GM12878 (cell line): ENCODE measurements at regions not wholly inside any gene's neighbourhood (a gene's known extent, or its start where the extent isn't known, plus 50 kb on each side); places are given as distances from the start of the nearest gene placed in this dataset.

ENCODE experiments used
- ATF3 ChIP-seq: IDR thresholded peaks from 2 replicates; pipeline ENCODE4 v1.6.1; 2011; ENCODE audit warnings: low read depth, mild to moderate bottlenecking, low read length, moderate library complexity, borderline replicate concordance; ENCODE audit errors: extremely low read depth
- EED ChIP-seq: sonication (generic); IDR thresholded peaks from 2 replicates; pipeline ENCODE4 v1.6.1; 2016; ENCODE audit warnings: antibody characterized with exemption, low read depth
- ELK1 ChIP-seq: IDR thresholded peaks from 2 replicates; pipeline ENCODE4 v1.6.1; 2012; ENCODE audit warnings: low read depth, low read length, improper control_type of control experiment
- HDAC2 ChIP-seq: fragments of 200-600 bp; sonication (generic); IDR thresholded peaks from 2 replicates; pipeline ENCODE4 v1.6.1; 2017
- IKZF1 ChIP-seq: fragments of 450-650 bp; conservative IDR thresholded peaks from 2 replicates; pipeline ENCODE4 v1.6.1; 2017; ENCODE audit warnings: antibody characterized with exemption, mild to moderate bottlenecking
- IKZF2 ChIP-seq, 2 experiments: fragments of 450-650 bp; IDR thresholded peaks; 2 replicates each; pipeline ENCODE4 v1.6.1; 2017; ENCODE audit warnings: mild to moderate bottlenecking in 2 of 2, moderate library complexity in 2 of 2
- JUNB ChIP-seq: IDR thresholded peaks from 2 replicates; pipeline ENCODE4 v1.6.1; 2016; ENCODE audit warnings: antibody characterized with exemption, mild to moderate bottlenecking
- NFYA ChIP-seq: IDR thresholded peaks from 2 replicates; pipeline ENCODE4 v1.6.1; 2011; ENCODE audit warnings: low read depth, mild to moderate bottlenecking, low read length, improper control_type of control experiment, borderline replicate concordance
- NR2C2 ChIP-seq: IDR thresholded peaks from 2 replicates; pipeline ENCODE4 v1.6.1; 2011; ENCODE audit warnings: borderline replicate concordance, low read depth; ENCODE audit not compliant: control insufficient read depth, insufficient read length
- PAX5 ChIP-seq: IDR thresholded peaks from 2 replicates; pipeline ENCODE4 v1.6.1; 2011; ENCODE audit warnings: low read depth, low read length, borderline replicate concordance
- SMAD1 ChIP-seq: fragments of 450-650 bp; IDR thresholded peaks from 2 replicates; pipeline ENCODE4 v1.6.1; 2018; ENCODE audit warnings: mild to moderate bottlenecking, low read depth; ENCODE audit not compliant: partially characterized antibody
- SPI1 ChIP-seq: IDR thresholded peaks from 2 replicates; pipeline ENCODE4 v1.6.1; 2011; ENCODE audit warnings: low read depth, mild to moderate bottlenecking, low read length, moderate library complexity, borderline replicate concordance; ENCODE audit not compliant: insufficient read depth
- SUPT20H ChIP-seq: IDR thresholded peaks from 2 replicates; pipeline ENCODE4 v1.6.1; 2011; ENCODE audit warnings: low read depth, mild to moderate bottlenecking, low read length, moderate library complexity, borderline replicate concordance; ENCODE audit not compliant: control insufficient read depth
- ZNF687 ChIP-seq: fragments of 450-650 bp; IDR thresholded peaks from 2 replicates; pipeline ENCODE4 v1.6.1; 2017; ENCODE audit warnings: mild to moderate bottlenecking, moderate library complexity
- TF ChIP-seq, protein P1 (sequence below): fragments of 450-650 bp; IDR thresholded peaks from 2 replicates; pipeline ENCODE4 v1.6.1; 2017; ENCODE audit warnings: antibody characterized with exemption, mild to moderate bottlenecking, moderate library complexity
- TF ChIP-seq, protein P2 (sequence below): IDR thresholded peaks from 2 replicates; pipeline ENCODE4 v1.6.1; 2011; ENCODE audit warnings: low read depth, low read length, improper control_type of control experiment, borderline replicate concordance

- TF ChIP-seq, protein P1, sequence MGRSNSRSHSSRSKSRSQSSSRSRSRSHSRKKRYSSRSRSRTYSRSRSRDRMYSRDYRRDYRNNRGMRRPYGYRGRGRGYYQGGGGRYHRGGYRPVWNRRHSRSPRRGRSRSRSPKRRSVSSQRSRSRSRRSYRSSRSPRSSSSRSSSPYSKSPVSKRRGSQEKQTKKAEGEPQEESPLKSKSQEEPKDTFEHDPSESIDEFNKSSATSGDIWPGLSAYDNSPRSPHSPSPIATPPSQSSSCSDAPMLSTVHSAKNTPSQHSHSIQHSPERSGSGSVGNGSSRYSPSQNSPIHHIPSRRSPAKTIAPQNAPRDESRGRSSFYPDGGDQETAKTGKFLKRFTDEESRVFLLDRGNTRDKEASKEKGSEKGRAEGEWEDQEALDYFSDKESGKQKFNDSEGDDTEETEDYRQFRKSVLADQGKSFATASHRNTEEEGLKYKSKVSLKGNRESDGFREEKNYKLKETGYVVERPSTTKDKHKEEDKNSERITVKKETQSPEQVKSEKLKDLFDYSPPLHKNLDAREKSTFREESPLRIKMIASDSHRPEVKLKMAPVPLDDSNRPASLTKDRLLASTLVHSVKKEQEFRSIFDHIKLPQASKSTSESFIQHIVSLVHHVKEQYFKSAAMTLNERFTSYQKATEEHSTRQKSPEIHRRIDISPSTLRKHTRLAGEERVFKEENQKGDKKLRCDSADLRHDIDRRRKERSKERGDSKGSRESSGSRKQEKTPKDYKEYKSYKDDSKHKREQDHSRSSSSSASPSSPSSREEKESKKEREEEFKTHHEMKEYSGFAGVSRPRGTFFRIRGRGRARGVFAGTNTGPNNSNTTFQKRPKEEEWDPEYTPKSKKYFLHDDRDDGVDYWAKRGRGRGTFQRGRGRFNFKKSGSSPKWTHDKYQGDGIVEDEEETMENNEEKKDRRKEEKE: no peak
- TF ChIP-seq ZNF687: no peak; the same call in 1 of the 2 replicates
- no peak for TF ChIP-seq HDAC2
- no peak for TF ChIP-seq IKZF2 (IDR thresholded peaks at IDR 0.05)
- TF ChIP-seq ELK1: no peak
- TF ChIP-seq PAX5: no peak
- TF ChIP-seq JUNB: no peak
- TF ChIP-seq SUPT20H: no peak
- no peak for TF ChIP-seq SPI1
- TF ChIP-seq, protein P2, sequence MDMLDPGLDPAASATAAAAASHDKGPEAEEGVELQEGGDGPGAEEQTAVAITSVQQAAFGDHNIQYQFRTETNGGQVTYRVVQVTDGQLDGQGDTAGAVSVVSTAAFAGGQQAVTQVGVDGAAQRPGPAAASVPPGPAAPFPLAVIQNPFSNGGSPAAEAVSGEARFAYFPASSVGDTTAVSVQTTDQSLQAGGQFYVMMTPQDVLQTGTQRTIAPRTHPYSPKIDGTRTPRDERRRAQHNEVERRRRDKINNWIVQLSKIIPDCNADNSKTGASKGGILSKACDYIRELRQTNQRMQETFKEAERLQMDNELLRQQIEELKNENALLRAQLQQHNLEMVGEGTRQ: no peak
- no peak for TF ChIP-seq SMAD1
- TF ChIP-seq NR2C2: no peak
- TF ChIP-seq EED: peak; percentile 5; the same call in 1 of the 2 replicates
- TF ChIP-seq IKZF1: no peak
- TF ChIP-seq ATF3: no peak
- no peak for TF ChIP-seq NFYA
- TF ChIP-seq, all 136 proteins: peak for 4
Observed at GRCh38 chr11:112620621-112621394, 340.4 kb upstream of the NCAM1 start (continued).
